ENCODE measurements at regions not wholly inside any gene's neighbourhood (a gene's known extent, or its start where the extent isn't known, plus 50 kb on each side); places are given as distances from the start of the nearest gene placed in this dataset.

GRCh38 chr18:38751898-38752297 is 1186.3 kb upstream of the CELF4 start:
- TF ChIP-seq CTCF (conservative IDR thresholded peaks at IDR 0.05; ENCODE audit: low read length) (no peak), EZH2phosphoT487 (IDR thresholded peaks at IDR 0.05; ENCODE audit: borderline replicate concordance, low read depth, low read length) (no peak)
